Neural cell (in vitro differentiated cells): ENCODE measurements at regions not wholly inside any gene's neighbourhood (a gene's known extent, or its start where the extent isn't known, plus 50 kb on each side); places are given as distances from the start of the nearest gene placed in this dataset.

Experiments
- H2AFZ ChIP-seq: fragments of 200-600, 300-800 bp; sonication (generic), shearing (Covaris generic); 2 replicates; pipeline ENCODE4 v1.6.0; 2014; ENCODE audit warnings: low read depth, mild to moderate bottlenecking, antibody characterized with exemption, low read length, moderate library complexity
- H3F3A ChIP-seq: fragments of 200-600 bp; shearing (Covaris generic); 2 replicates; pipeline ENCODE4 v1.6.1; 2016; ENCODE audit warnings: mild to moderate bottlenecking, moderate library complexity, mixed read lengths, antibody characterized with exemption, low read length; ENCODE audit not compliant: insufficient read depth, poor library complexity, severe bottlenecking
- H3K27ac ChIP-seq: fragments of 200-600, 300-800 bp; sonication (generic), shearing (Covaris generic); 2 replicates; pipeline ENCODE4 v1.5.1; 2014; ENCODE audit warnings: mild to moderate bottlenecking, low read length, moderate library complexity
- H3K27me3 ChIP-seq: fragments of 300-800, 200-600 bp; sonication (generic), shearing (Covaris generic); 2 replicates; pipeline ENCODE4 v1.6.0; 2014; ENCODE audit warnings: mild to moderate bottlenecking, low read depth, low read length, moderate library complexity; ENCODE audit not compliant: insufficient read depth
- H3K36me3 ChIP-seq: fragments of 300-800, 200-600 bp; sonication (generic), shearing (Covaris generic); 2 replicates; pipeline ENCODE4 v1.5.1; 2014; ENCODE audit warnings: mild to moderate bottlenecking, antibody characterized with exemption, low read length, moderate library complexity; ENCODE audit not compliant: insufficient read depth
- H3K4me2 ChIP-seq: fragments of 300-800, 200-600 bp; sonication (generic), shearing (Covaris generic); 2 replicates; pipeline ENCODE4 v1.6.0; 2014; ENCODE audit warnings: mild to moderate bottlenecking, low read length
- H3K4me3 ChIP-seq: fragments of 300-800, 200-600 bp; sonication (generic), shearing (Covaris generic); 2 replicates; pipeline ENCODE4 v1.5.1; 2014; ENCODE audit warnings: mild to moderate bottlenecking, low read length, moderate library complexity
- H3K79me2 ChIP-seq: fragments of 200-600 bp; shearing (Covaris generic); replicated peaks from 2 replicates; pipeline ENCODE4 v1.6.0; 2014; ENCODE audit warnings: mild to moderate bottlenecking, low read length, moderate library complexity; ENCODE audit not compliant: insufficient read depth
- H3K9ac ChIP-seq: fragments of 300-800, 200-600 bp; sonication (generic), shearing (Covaris generic); 2 replicates; pipeline ENCODE4 v1.6.1; 2016; ENCODE audit warnings: mild to moderate bottlenecking, low read length, mixed read lengths
- H3K9me2 ChIP-seq: fragments of 200-600 bp; shearing (Covaris generic); 2 replicates; pipeline ENCODE4 v1.6.1; 2016; ENCODE audit warnings: mild to moderate bottlenecking, low read length, mixed read lengths; ENCODE audit not compliant: insufficient read depth
- H3K9me3 ChIP-seq: fragments of 200-600, 300-800 bp; sonication (generic), shearing (Covaris generic); 2 replicates; pipeline ENCODE4 v1.6.1; 2016; ENCODE audit warnings: mild to moderate bottlenecking, mixed run types, low read length, moderate library complexity, mixed read lengths
- H4K20me1 ChIP-seq: fragments of 200-600 bp; shearing (Covaris generic); 2 replicates; pipeline ENCODE4 v1.6.1; 2016; ENCODE audit warnings: mild to moderate bottlenecking, mixed run types; ENCODE audit not compliant: insufficient read depth
- EP300 ChIP-seq: fragments of 450-650 bp; conservative IDR thresholded peaks from 2 replicates; pipeline ENCODE4 v1.6.1; 2014; ENCODE audit warnings: antibody characterized with exemption, mild to moderate bottlenecking, moderate library complexity; ENCODE audit not compliant: poor library complexity, severe bottlenecking
- EZH2 ChIP-seq: fragments of 200-600, 300-800 bp; shearing (Covaris generic), sonication (generic); IDR thresholded peaks from 2 replicates; pipeline ENCODE4 v1.6.1; 2014; ENCODE audit warnings: antibody characterized with exemption, low read length, borderline replicate concordance, mild to moderate bottlenecking; ENCODE audit not compliant: insufficient read depth, poor library complexity, severe bottlenecking
- MXI1 ChIP-seq: fragments of 450-650 bp; conservative IDR thresholded peaks from 2 replicates; pipeline ENCODE4 v1.6.1; 2014; ENCODE audit warnings: antibody characterized with exemption, mild to moderate bottlenecking; ENCODE audit not compliant: poor library complexity, severe bottlenecking
- POLR2AphosphoS5 ChIP-seq: IDR thresholded peaks from 2 replicates; pipeline ENCODE4 v1.6.1; 2012
- RAD21 ChIP-seq: fragments of 450-650 bp; conservative IDR thresholded peaks from 2 replicates; pipeline ENCODE4 v1.6.1; 2014; ENCODE audit warnings: antibody characterized with exemption, mild to moderate bottlenecking, moderate library complexity
- SMC3 ChIP-seq: fragments of 450-650 bp; conservative IDR thresholded peaks from 2 replicates; pipeline ENCODE4 v1.6.1; 2014; ENCODE audit warnings: antibody characterized with exemption, mild to moderate bottlenecking, moderate library complexity; ENCODE audit not compliant: poor library complexity
- TAF1 ChIP-seq: IDR thresholded peaks from 2 replicates; pipeline ENCODE4 v1.6.1; 2012; ENCODE audit warnings: low read depth
- TF ChIP-seq, protein P1 (sequence below): fragments of 450-650 bp; IDR thresholded peaks from 2 replicates; pipeline ENCODE4 v1.5.1; 2014; ENCODE audit warnings: antibody characterized with exemption, mild to moderate bottlenecking, moderate library complexity; ENCODE audit not compliant: poor library complexity, severe bottlenecking
- TF ChIP-seq, protein P2 (sequence below): IDR thresholded peaks from 2 replicates; pipeline ENCODE4 v1.6.1; 2012; ENCODE audit warnings: borderline replicate concordance

DNA sequence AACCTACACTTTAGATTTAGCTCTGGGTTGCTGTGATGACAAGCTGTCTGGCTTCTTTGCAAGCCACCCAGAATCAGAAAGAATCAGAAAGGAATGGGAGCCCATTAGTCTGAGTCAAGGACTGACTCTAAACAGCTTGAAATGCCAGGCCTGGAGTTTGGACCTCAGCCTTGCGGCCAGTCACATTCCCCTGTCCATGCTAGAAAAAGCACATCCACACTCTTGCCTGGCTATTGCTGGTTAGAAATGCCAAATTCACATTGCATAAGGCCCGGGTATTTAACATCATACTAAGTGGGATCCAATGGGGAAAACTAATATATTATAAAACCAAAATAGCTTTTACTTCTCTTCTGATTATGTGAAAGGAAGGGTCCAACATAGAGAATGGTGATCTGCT, 756.8 kb upstream of the KLHL29 start:
- no peaks in the 10 kb centered on the region for H3K79me2 ChIP-seq
- TF ChIP-seq TAF1 (no peak), RAD21 (no peak), EZH2 (no peak), POLR2AphosphoS5 (no peak), MXI1 (no peak), EP300 (no peak), SMC3 (no peak)
- TF ChIP-seq, protein P1, sequence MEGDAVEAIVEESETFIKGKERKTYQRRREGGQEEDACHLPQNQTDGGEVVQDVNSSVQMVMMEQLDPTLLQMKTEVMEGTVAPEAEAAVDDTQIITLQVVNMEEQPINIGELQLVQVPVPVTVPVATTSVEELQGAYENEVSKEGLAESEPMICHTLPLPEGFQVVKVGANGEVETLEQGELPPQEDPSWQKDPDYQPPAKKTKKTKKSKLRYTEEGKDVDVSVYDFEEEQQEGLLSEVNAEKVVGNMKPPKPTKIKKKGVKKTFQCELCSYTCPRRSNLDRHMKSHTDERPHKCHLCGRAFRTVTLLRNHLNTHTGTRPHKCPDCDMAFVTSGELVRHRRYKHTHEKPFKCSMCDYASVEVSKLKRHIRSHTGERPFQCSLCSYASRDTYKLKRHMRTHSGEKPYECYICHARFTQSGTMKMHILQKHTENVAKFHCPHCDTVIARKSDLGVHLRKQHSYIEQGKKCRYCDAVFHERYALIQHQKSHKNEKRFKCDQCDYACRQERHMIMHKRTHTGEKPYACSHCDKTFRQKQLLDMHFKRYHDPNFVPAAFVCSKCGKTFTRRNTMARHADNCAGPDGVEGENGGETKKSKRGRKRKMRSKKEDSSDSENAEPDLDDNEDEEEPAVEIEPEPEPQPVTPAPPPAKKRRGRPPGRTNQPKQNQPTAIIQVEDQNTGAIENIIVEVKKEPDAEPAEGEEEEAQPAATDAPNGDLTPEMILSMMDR, result no peak
- TF ChIP-seq, protein P2, sequence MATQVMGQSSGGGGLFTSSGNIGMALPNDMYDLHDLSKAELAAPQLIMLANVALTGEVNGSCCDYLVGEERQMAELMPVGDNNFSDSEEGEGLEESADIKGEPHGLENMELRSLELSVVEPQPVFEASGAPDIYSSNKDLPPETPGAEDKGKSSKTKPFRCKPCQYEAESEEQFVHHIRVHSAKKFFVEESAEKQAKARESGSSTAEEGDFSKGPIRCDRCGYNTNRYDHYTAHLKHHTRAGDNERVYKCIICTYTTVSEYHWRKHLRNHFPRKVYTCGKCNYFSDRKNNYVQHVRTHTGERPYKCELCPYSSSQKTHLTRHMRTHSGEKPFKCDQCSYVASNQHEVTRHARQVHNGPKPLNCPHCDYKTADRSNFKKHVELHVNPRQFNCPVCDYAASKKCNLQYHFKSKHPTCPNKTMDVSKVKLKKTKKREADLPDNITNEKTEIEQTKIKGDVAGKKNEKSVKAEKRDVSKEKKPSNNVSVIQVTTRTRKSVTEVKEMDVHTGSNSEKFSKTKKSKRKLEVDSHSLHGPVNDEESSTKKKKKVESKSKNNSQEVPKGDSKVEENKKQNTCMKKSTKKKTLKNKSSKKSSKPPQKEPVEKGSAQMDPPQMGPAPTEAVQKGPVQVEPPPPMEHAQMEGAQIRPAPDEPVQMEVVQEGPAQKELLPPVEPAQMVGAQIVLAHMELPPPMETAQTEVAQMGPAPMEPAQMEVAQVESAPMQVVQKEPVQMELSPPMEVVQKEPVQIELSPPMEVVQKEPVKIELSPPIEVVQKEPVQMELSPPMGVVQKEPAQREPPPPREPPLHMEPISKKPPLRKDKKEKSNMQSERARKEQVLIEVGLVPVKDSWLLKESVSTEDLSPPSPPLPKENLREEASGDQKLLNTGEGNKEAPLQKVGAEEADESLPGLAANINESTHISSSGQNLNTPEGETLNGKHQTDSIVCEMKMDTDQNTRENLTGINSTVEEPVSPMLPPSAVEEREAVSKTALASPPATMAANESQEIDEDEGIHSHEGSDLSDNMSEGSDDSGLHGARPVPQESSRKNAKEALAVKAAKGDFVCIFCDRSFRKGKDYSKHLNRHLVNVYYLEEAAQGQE, result no peak
- H3K27me3 ChIP-seq, result no peaks in the 10 kb centered on the region
- no peak overlapping the region for H2AFZ ChIP-seq
- H3K36me3 ChIP-seq, result no peaks in the 10 kb centered on the region
- H3K9me3 ChIP-seq, result no peaks in the 10 kb centered on the region
- no peaks in the 10 kb centered on the region for H3K9me2 ChIP-seq
- no peaks in the 10 kb centered on the region for H3F3A ChIP-seq
- no peak overlapping the region for H3K27ac ChIP-seq
- H3K4me2 ChIP-seq, result no peak overlapping the region
- H3K4me3 ChIP-seq, result no peak overlapping the region
- H4K20me1 ChIP-seq, result no peaks in the 10 kb centered on the region
- no peak overlapping the region for H3K9ac ChIP-seq

DNA sequence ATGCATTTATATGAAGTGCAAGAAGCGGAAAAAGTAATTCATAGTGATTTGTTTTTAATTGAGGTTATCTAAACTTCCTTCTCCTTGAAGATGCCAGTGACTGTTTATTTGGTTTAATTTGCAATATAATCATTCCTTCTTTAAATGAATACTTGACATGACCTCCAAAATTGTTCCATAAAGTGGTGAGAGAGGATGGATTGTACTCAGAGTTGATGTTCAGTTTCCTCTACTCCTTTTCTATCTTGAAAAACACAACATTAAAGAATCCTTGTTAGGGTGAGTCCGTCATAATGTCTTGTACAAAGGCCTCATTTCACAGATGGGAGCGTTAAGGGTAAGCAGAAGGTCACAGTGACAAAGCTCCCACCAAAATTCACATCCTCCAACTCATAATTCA, 756.1 kb upstream of the KLHL29 start:
- Histone ChIP-seq H3F3A (no peaks in the 10 kb centered on the region), H3K4me3 (no peak overlapping the region), H3K79me2 (no peaks in the 10 kb centered on the region), H3K27me3 (no peaks in the 10 kb centered on the region), H3K36me3 (no peaks in the 10 kb centered on the region), H3K9me2 (no peaks in the 10 kb centered on the region), H3K27ac (no peak overlapping the region), H3K9ac (no peak overlapping the region), H4K20me1 (no peaks in the 10 kb centered on the region), H3K4me2 (no peak overlapping the region), H2AFZ (no peak overlapping the region), H3K9me3 (no peaks in the 10 kb centered on the region)
- TF ChIP-seq, protein P1, result no peak
- no peak for TF ChIP-seq POLR2AphosphoS5
- TF ChIP-seq SMC3, result no peak
- no peak for TF ChIP-seq EP300
- TF ChIP-seq, protein P2, result no peak
- TF ChIP-seq RAD21, result no peak
- no peak for TF ChIP-seq EZH2
- no peak for TF ChIP-seq MXI1
- no peak for TF ChIP-seq TAF1
